Hepatocyte (in vitro differentiated cells): ENCODE measurements at regions not wholly inside any gene's neighbourhood (a gene's known extent, or its start where the extent isn't known, plus 50 kb on each side); places are given as distances from the start of the nearest gene placed in this dataset.
"Not testable (repeated sequence)": the region's sequence is repeated elsewhere in the genome, so short reads cannot be mapped to it uniquely, and the experiment has no call there.

Source experiments
- EZH2phosphoT487 ChIP-seq: fragments of 200-600 bp; sonication (generic); IDR thresholded peaks from one replicate; pipeline ENCODE4 v1.6.1; 2018; ENCODE audit warnings: antibody characterized with exemption, mild to moderate bottlenecking, low read depth, moderate library complexity; ENCODE audit not compliant: unreplicated experiment, severe bottlenecking
- TF ChIP-seq, protein P1 (sequence below): fragments of 200-600 bp; sonication (generic); IDR thresholded peaks from 2 replicates; pipeline ENCODE4 v1.5.1; 2016; ENCODE audit warnings: antibody characterized with exemption, mild to moderate bottlenecking; ENCODE audit not compliant: poor library complexity

DNA sequence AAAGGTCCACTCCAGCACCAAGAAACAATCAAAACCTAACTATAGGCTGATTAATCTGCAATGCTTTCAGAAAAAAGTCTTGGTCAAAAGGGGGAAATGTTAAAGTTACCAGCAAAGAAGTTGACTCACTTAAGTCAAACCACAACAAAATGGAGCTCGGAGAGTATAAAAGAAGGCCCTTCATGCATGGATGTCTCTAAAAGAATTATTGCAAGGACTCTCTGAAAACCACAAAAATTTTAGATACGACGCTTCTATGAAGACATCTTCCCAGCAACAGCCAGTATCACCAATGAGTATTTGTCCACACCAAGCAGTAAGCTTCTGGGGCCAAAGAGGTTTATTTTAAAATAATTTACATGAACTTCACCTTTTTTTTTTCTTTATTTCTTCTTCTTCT, 1327.4 kb upstream of the CDH18 start:
- TF ChIP-seq, protein P1, sequence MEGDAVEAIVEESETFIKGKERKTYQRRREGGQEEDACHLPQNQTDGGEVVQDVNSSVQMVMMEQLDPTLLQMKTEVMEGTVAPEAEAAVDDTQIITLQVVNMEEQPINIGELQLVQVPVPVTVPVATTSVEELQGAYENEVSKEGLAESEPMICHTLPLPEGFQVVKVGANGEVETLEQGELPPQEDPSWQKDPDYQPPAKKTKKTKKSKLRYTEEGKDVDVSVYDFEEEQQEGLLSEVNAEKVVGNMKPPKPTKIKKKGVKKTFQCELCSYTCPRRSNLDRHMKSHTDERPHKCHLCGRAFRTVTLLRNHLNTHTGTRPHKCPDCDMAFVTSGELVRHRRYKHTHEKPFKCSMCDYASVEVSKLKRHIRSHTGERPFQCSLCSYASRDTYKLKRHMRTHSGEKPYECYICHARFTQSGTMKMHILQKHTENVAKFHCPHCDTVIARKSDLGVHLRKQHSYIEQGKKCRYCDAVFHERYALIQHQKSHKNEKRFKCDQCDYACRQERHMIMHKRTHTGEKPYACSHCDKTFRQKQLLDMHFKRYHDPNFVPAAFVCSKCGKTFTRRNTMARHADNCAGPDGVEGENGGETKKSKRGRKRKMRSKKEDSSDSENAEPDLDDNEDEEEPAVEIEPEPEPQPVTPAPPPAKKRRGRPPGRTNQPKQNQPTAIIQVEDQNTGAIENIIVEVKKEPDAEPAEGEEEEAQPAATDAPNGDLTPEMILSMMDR: not testable (repeated sequence)
- TF ChIP-seq EZH2phosphoT487: not testable (repeated sequence)
